Astrocyte (in vitro differentiated cells and primary cell): ENCODE measurements at regions not wholly inside any gene's neighbourhood (a gene's known extent, or its start where the extent isn't known, plus 50 kb on each side); places are given as distances from the start of the nearest gene placed in this dataset.

Experiments
- CTCF ChIP-seq: IDR thresholded peaks from 2 replicates; pipeline ENCODE4 v1.5.1; 2011; ENCODE audit warnings: low read depth, mild to moderate bottlenecking, inconsistent platforms, low read length, moderate library complexity; ENCODE audit not compliant: insufficient read depth
- EZH2 ChIP-seq: IDR thresholded peaks from 2 replicates; pipeline ENCODE4 v1.6.1; 2012; ENCODE audit warnings: mild to moderate bottlenecking, low read length, inconsistent platforms; ENCODE audit not compliant: insufficient read depth

- TF ChIP-seq CTCF (no peak), EZH2 (no peak)
Observed at GRCh38 chr2:60091894-60092293, 461.6 kb downstream of the BCL11A start.
